Heart right ventricle (tissue), 16 donors: ENCODE measurements at regions not wholly inside any gene's neighbourhood (a gene's known extent, or its start where the extent isn't known, plus 50 kb on each side); places are given as distances from the start of the nearest gene placed in this dataset.
"Not testable (repeated sequence)": the region's sequence is repeated elsewhere in the genome, so short reads cannot be mapped to it uniquely, and the experiment has no call there.

Experiments
- ATAC-seq, 8 donors: fragments of 200-7000 bp; cut with Tn5 transposase; one replicate each; pipeline ENCODE4 v1.9.1; 2020; ENCODE audit warnings: mild to moderate bottlenecking in 8 of 8, moderate library complexity in 8 of 8, moderate number of reproducible peaks in 1 of 8
- DNase-seq, 2 donors: peaks; one replicate each; pipeline ENCODE4 v3.0.0-alpha.2; 2020
- H3K27ac ChIP-seq, 10 donors: fragments of 200-600 bp; sonication (generic) in 2 of 10; one replicate each; pipeline versions ENCODE4 v1.5.0 to v1.8.0; 2020 to 2022; ENCODE audit warnings: mild to moderate bottlenecking in 3 of 10
- H3K27me3 ChIP-seq, 7 donors: fragments of 200-600 bp; one replicate each; pipeline ENCODE4 v1.8.0; 2021 to 2022; ENCODE audit warnings: mild to moderate bottlenecking in 2 of 7
- H3K36me3 ChIP-seq, 9 donors: fragments of 200-600 bp; sonication (generic) in 1 of 9; one replicate each; pipeline versions ENCODE4 v1.5.0 to v1.8.0; 2020 to 2022; ENCODE audit warnings: mild to moderate bottlenecking in 2 of 9
- H3K4me1 ChIP-seq, 9 donors: fragments of 200-600 bp; sonication (generic) in 1 of 9; one replicate each; pipeline versions ENCODE4 v1.5.0 to v1.8.0; 2020 to 2022; ENCODE audit warnings: mild to moderate bottlenecking in 4 of 9
- H3K4me3 ChIP-seq, 10 donors: fragments of 200-600 bp; sonication (generic) in 2 of 10; one replicate each; pipeline versions ENCODE4 v1.5.0 to v1.8.0; 2020 to 2022; ENCODE audit warnings: mild to moderate bottlenecking in 7 of 10, moderate library complexity in 2 of 10
- H3K9me3 ChIP-seq, 11 donors: fragments of 200-600 bp in 10 of 11; sonication (generic) in 2 of 11; one replicate each; pipeline versions ENCODE4 v1.5.0 to v1.8.0; 2013 to 2022; ENCODE audit warnings: mild to moderate bottlenecking in 2 of 11, control low read depth in 1 of 11, moderate library complexity in 1 of 11
- CTCF ChIP-seq, 9 donors: fragments of 200-600 bp; sonication (generic) in 2 of 9; IDR thresholded peaks; one replicate each; pipeline versions ENCODE4 v1.5.0 to v1.8.0; 2021 to 2022; ENCODE audit warnings: antibody characterized with exemption in 9 of 9, mild to moderate bottlenecking in 5 of 9, moderate library complexity in 1 of 9
- WGBS, 2 donors: extraction: QIAGEN DNeasy Blood & Tissue Kit; methylation state at CpG; one replicate each; pipeline ENCODE4 v1.1.7; 2013; ENCODE audit warnings: inconsistent platforms in 1 of 2; 5-methylcytosine and 5-hydroxymethylcytosine counted together
- intact Hi-C, 10 donors: fragments of 100-400 bp; cut with DNase I; formaldehyde crosslinking; loops; one replicate each; pipeline versions ENCODE4 v1.11.1 to v1.14.2; 2022
- donor health status: Arrhythmogenic right ventricular cardiomyopathy.
- donor health status: ischemic (EF 13 %, LVEDD 7.1; RV severe dilation, severe dysfunction).
- donor health status: healthy with polysubstance abuse.
- donor health status: DM: no; HTN: yes; CAD: no.
- donor health status: DM: no; HTN: no; CAD: no.
- donor health status: ischemic (EF 25% LVEDD 6.9; RV normal size, moderate dysfunction).
- donor health status: ischemic (EF 25% LVEDD 5.7; RV mildly dilated, moderate dysfunction).
- donor health status: healthy.
- donor health status: DM: yes; HTN: yes; CAD: no.
- donor health status: Ischemic cardiomyopathy.
- donor health status: ischemic (EF 35%, LVEDD 5.7; RV mildly dilated, moderate dysfunction).
- donor health status: nonischemic (EF 11% LVEDD 7.7; RV severe dilation, severe dysfunction).
- donor health status: DM: yes; HTN: yes; CAD: no.
- donor health status: PGD.
- donor health status: ischemic (EF 29% LVEDD 5.4; RV normal size, mild dysfunction).
- donor health status: nonischemic (EF 23%, LVEDD 6.1; RV moderate dilation, normal function).

GRCh38 chr5:163261647-163262269 is 175.6 kb upstream of the CCNG1 start:
- no peak overlapping the region for H3K4me3 ChIP-seq
- DNase-seq = no peak
- 55 to 67% methylated on average over 5 of the region's 5 CpGs for WGBS, 2 donors
- no peak for TF ChIP-seq CTCF (IDR thresholded peaks at IDR 0.05)
- H3K9me3 ChIP-seq = peaks cover 0 to 13% (median 5%) of the 10 kb centered on the region in 11 donors
- intact Hi-C loops = no loop called here
- H3K4me1 ChIP-seq = no peaks in the 10 kb centered on the region
- no peak overlapping the region for H3K27ac ChIP-seq
- no peaks in the 10 kb centered on the region for H3K27me3 ChIP-seq
- peak in 1 of 8 donors; percentile 19 for ATAC-seq
- H3K36me3 ChIP-seq = no peaks in the 10 kb centered on the region

GRCh38 chr5:163266249-163266648 is 171.1 kb upstream of the CCNG1 start:
- 83 to 85% methylated on average over 5 of the region's 5 CpGs for WGBS, 2 donors

GRCh38 chr5:163269624-163270023 is 167.8 kb upstream of the CCNG1 start:
- no peak for ATAC-seq
- Histone ChIP-seq H3K4me3 (no peak overlapping the region), H3K9me3 (peaks cover 0 to 12% (median 0%) of the 10 kb centered on the region in 11 donors), H3K4me1 (no peaks in the 10 kb centered on the region), H3K36me3 (no peaks in the 10 kb centered on the region), H3K27me3 (no peaks in the 10 kb centered on the region), H3K27ac (no peak overlapping the region)
- intact Hi-C loops = no loop called here
- TF ChIP-seq CTCF (IDR thresholded peaks at IDR 0.05) = no peak
- no peak for DNase-seq

More at GRCh38 chr5:163266249-163266648, 171.1 kb upstream of the CCNG1 start:
- DNase-seq, H3K27ac ChIP-seq, H3K4me1 ChIP-seq, H3K27me3 ChIP-seq, intact Hi-C loops, H3K36me3 ChIP-seq, ATAC-seq, H3K4me3 ChIP-seq: not testable (repeated sequence)
- H3K9me3 ChIP-seq = peaks cover 0 to 13% (median 5%) of the 10 kb centered on the region in 11 donors

- WGBS, 2 donors = 72 to 83% methylated on average over 5 of the region's 5 CpGs
- peaks cover 0 to 4% (median 0%) of the 10 kb centered on the region in 7 donors for H3K27me3 ChIP-seq
- H3K36me3 ChIP-seq = no peaks in the 10 kb centered on the region
- DNase-seq (no peak), ATAC-seq (no peak)
- no peak overlapping the region for H3K4me3 ChIP-seq
- peaks cover 0 to 12% (median 0%) of the 10 kb centered on the region in 11 donors for H3K9me3 ChIP-seq
- TF ChIP-seq CTCF (IDR thresholded peaks at IDR 0.05) = no peak
- no peak overlapping the region for H3K27ac ChIP-seq
- H3K4me1 ChIP-seq = no peaks in the 10 kb centered on the region
- intact Hi-C loops = no loop called here
These were observed 160.9 kb upstream of the CCNG1 start for GRCh38 chr5:163276466-163276865.

GRCh38 chr5:163280897-163281296 is 156.5 kb upstream of the CCNG1 start:
- H3K36me3 ChIP-seq, intact Hi-C loops, H3K9me3 ChIP-seq, H3K27me3 ChIP-seq, H3K4me1 ChIP-seq, H3K4me3 ChIP-seq, H3K27ac ChIP-seq, ATAC-seq, DNase-seq: not testable (repeated sequence)
- WGBS, 2 donors = 67 to 89% methylated on average over 3 of the region's 3 CpGs
